Astrocyte (in vitro differentiated cells and primary cell): ENCODE measurements at regions not wholly inside any gene's neighbourhood (a gene's known extent, or its start where the extent isn't known, plus 50 kb on each side); places are given as distances from the start of the nearest gene placed in this dataset.

Source experiments
- CTCF ChIP-seq: IDR thresholded peaks from 2 replicates; pipeline ENCODE4 v1.5.1; 2011; ENCODE audit warnings: low read depth, mild to moderate bottlenecking, inconsistent platforms, low read length, moderate library complexity; ENCODE audit not compliant: insufficient read depth
- EZH2 ChIP-seq: IDR thresholded peaks from 2 replicates; pipeline ENCODE4 v1.6.1; 2012; ENCODE audit warnings: mild to moderate bottlenecking, low read length, inconsistent platforms; ENCODE audit not compliant: insufficient read depth

- no peak for TF ChIP-seq CTCF
- no peak for TF ChIP-seq EZH2
These were observed 146.2 kb upstream of the FNDC3A start for GRCh38 chr13:48829536-48829935.
